GM23338 (cell line): ENCODE measurements at regions not wholly inside any gene's neighbourhood (a gene's known extent, or its start where the extent isn't known, plus 50 kb on each side); places are given as distances from the start of the nearest gene placed in this dataset.
"Not testable (repeated sequence)": the region's sequence is repeated elsewhere in the genome, so short reads cannot be mapped to it uniquely, and the experiment has no call there.

ENCODE experiments used
- ATAC-seq: fragments of 200-7000 bp; cut with Tn5 transposase; 3 replicates; pipeline ENCODE4 v1.9.1; 2020
- DNase-seq: peaks from one replicate; pipeline ENCODE4 v3.0.0-alpha.2; 2015; ENCODE audit warnings: low spot score
- H2AFZ ChIP-seq: fragments of 200-600 bp; sonication (generic); 2 replicates; pipeline ENCODE4 v1.8.0; 2016; ENCODE audit warnings: antibody characterized with exemption, mild to moderate bottlenecking, moderate library complexity
- H3F3A ChIP-seq: fragments of 200-600 bp; sonication (generic); replicated peaks from 2 replicates; pipeline ENCODE4 v1.8.0; 2017; ENCODE audit warnings: antibody characterized with exemption, mixed run types, low read depth
- H3K27ac ChIP-seq: fragments of 200-600 bp; sonication (generic); 2 replicates; pipeline ENCODE4 v1.6.1; 2016; ENCODE audit warnings: low read depth
- H3K27me3 ChIP-seq: fragments of 200-600 bp; sonication (generic); 2 replicates; pipeline ENCODE4 v1.8.0; 2016; ENCODE audit warnings: mild to moderate bottlenecking, mixed run types, moderate library complexity; ENCODE audit not compliant: insufficient read depth
- H3K36me3 ChIP-seq: fragments of 200-600 bp; sonication (generic); 2 replicates; pipeline ENCODE4 v1.8.0; 2016; ENCODE audit warnings: mild to moderate bottlenecking; ENCODE audit not compliant: insufficient read depth
- H3K4me1 ChIP-seq: fragments of 200-600 bp; sonication (generic); 2 replicates; pipeline ENCODE4 v1.8.0; 2016; ENCODE audit warnings: mild to moderate bottlenecking, moderate library complexity; ENCODE audit not compliant: insufficient read depth
- H3K4me2 ChIP-seq: fragments of 200-600 bp; sonication (generic); 2 replicates; pipeline ENCODE4 v1.7.1; 2017; ENCODE audit warnings: mixed run types
- H3K4me3 ChIP-seq: fragments of 200-600 bp; sonication (generic); 2 replicates; pipeline ENCODE4 v1.6.1; 2016; ENCODE audit warnings: mixed run types
- H3K79me2 ChIP-seq: fragments of 200-600 bp; sonication (generic); replicated peaks from 2 replicates; pipeline ENCODE4 v1.8.0; 2017; ENCODE audit warnings: mild to moderate bottlenecking; ENCODE audit not compliant: insufficient read depth
- H3K9me2 ChIP-seq: fragments of 200-600 bp; sonication (generic); 2 replicates; pipeline ENCODE4 v1.8.0; 2017; ENCODE audit not compliant: insufficient read depth
- H4K20me1 ChIP-seq: fragments of 200-600 bp; sonication (generic); replicated peaks from 2 replicates; pipeline ENCODE4 v1.8.0; 2017; ENCODE audit warnings: mild to moderate bottlenecking; ENCODE audit not compliant: insufficient read depth
- H3K27ac Mint-ChIP-seq: 2 replicates; pipeline ENCODE4 v1.8.0; 2020; ENCODE audit warnings: inconsistent platforms, mild to moderate bottlenecking, moderate library complexity, mixed read lengths
- H3K27me3 Mint-ChIP-seq: 3 replicates; pipeline ENCODE4 v1.8.0; 2022; ENCODE audit warnings: low read depth, mild to moderate bottlenecking, moderate library complexity, mixed read lengths, inconsistent platforms; ENCODE audit not compliant: insufficient read depth, poor library complexity
- H3K36me3 Mint-ChIP-seq: 3 replicates; pipeline ENCODE4 v1.8.0; 2021; ENCODE audit warnings: low read depth, mild to moderate bottlenecking, inconsistent platforms, moderate library complexity, mixed read lengths
- H3K4me1 Mint-ChIP-seq: 3 replicates; pipeline ENCODE4 v1.8.0; 2020; ENCODE audit warnings: mild to moderate bottlenecking, inconsistent platforms, mixed read lengths
- H3K4me3 Mint-ChIP-seq: 3 replicates; pipeline ENCODE4 v1.8.0; 2021; ENCODE audit warnings: moderate library complexity, mild to moderate bottlenecking, inconsistent platforms, mixed read lengths
- H3K9me3 Mint-ChIP-seq: 3 replicates; pipeline ENCODE4 v1.8.0; 2020; ENCODE audit warnings: moderate library complexity, mild to moderate bottlenecking, inconsistent platforms, mixed read lengths
- ETS1 ChIP-seq: IDR thresholded peaks from 2 replicates; pipeline ENCODE4 v1.6.1; 2016; ENCODE audit warnings: antibody characterized with exemption
- EZH2phosphoT487 ChIP-seq: fragments of 200-600 bp; sonication (generic); IDR thresholded peaks from one replicate; pipeline ENCODE4 v1.8.1; 2018; ENCODE audit warnings: antibody characterized with exemption; ENCODE audit not compliant: unreplicated experiment
- JUNB ChIP-seq: IDR thresholded peaks from one replicate; pipeline ENCODE4 v1.6.1; 2016; ENCODE audit warnings: antibody characterized with exemption; ENCODE audit not compliant: unreplicated experiment
- NANOG ChIP-seq: IDR thresholded peaks from 2 replicates; pipeline ENCODE4 v1.6.1; 2016; ENCODE audit warnings: antibody characterized with exemption, borderline replicate concordance
- POLR2AphosphoS5 ChIP-seq: IDR thresholded peaks from 2 replicates; pipeline ENCODE4 v1.6.1; 2016; ENCODE audit warnings: antibody characterized with exemption, low read depth
- REST ChIP-seq: IDR thresholded peaks from one replicate; pipeline ENCODE4 v1.6.1; 2018; ENCODE audit warnings: antibody characterized with exemption; ENCODE audit not compliant: unreplicated experiment
- ZNF114 ChIP-seq: fragments of 250-450 bp; sonication (Bioruptor Pico); IDR thresholded peaks from 2 replicates; pipeline ENCODE4 v1.5.0; 2020; ENCODE audit warnings: mild to moderate bottlenecking, moderate library complexity
- ZNF331 ChIP-seq: fragments of 250-450 bp; sonication (Bioruptor Pico); IDR thresholded peaks from 2 replicates; pipeline ENCODE4 v1.5.0; 2020; ENCODE audit warnings: low read depth, mild to moderate bottlenecking, moderate library complexity
- ZNF462 ChIP-seq: fragments of 250-450 bp; sonication (Bioruptor Pico); IDR thresholded peaks from 2 replicates; pipeline ENCODE4 v1.5.0; 2020; ENCODE audit warnings: mild to moderate bottlenecking, moderate library complexity

GRCh38 chr10:53033396-53033795 lies 260.8 kb upstream of the MBL2 start (continued):
- TF ChIP-seq ZNF462 (CRISPR knock-in tag) = no peak
- TF ChIP-seq ZNF114 (CRISPR knock-in tag) = no peak
- TF ChIP-seq ZNF331 (CRISPR knock-in tag) = no peak
- no peak for TF ChIP-seq JUNB
- TF ChIP-seq EZH2phosphoT487 = no peak
- TF ChIP-seq NANOG = no peak
- no peak for TF ChIP-seq POLR2AphosphoS5
- no peak for TF ChIP-seq REST
- TF ChIP-seq ETS1 = no peak

- not testable (repeated sequence) for H3K4me3 Mint-ChIP-seq, H4K20me1 ChIP-seq, H3K36me3 ChIP-seq, H3K79me2 ChIP-seq, H3F3A ChIP-seq, H3K27me3 ChIP-seq, H3K27me3 Mint-ChIP-seq, H3K4me3 ChIP-seq, ATAC-seq
- peak overlapping the region; percentile 28; the same call in 1 of the 2 replicates for H3K27ac Mint-ChIP-seq
- H3K36me3 Mint-ChIP-seq = peaks cover 25% of the 10 kb centered on the region
- Histone ChIP-seq H3K4me1 (peaks cover 30% of the 10 kb centered on the region), H3K27ac (peak overlapping the region; percentile 51; the same call in 1 of the 2 replicates), H3K4me2 (peak overlapping the region; percentile 54), H2AFZ (peak overlapping the region; percentile 57), H3K9me2 (peaks cover 10% of the 10 kb centered on the region)
- peaks cover 16% of the 10 kb centered on the region for H3K4me1 Mint-ChIP-seq
- DNase-seq = peak; percentile 13
- peaks cover 17% of the 10 kb centered on the region for H3K9me3 Mint-ChIP-seq
Measured at GRCh38 chr10:53029872-53030849, 257.6 kb upstream of the MBL2 start.
